ENCODE measurements at regions not wholly inside any gene's neighbourhood (a gene's known extent, or its start where the extent isn't known, plus 50 kb on each side); places are given as distances from the start of the nearest gene placed in this dataset.

- TF ChIP-seq, protein P1, sequence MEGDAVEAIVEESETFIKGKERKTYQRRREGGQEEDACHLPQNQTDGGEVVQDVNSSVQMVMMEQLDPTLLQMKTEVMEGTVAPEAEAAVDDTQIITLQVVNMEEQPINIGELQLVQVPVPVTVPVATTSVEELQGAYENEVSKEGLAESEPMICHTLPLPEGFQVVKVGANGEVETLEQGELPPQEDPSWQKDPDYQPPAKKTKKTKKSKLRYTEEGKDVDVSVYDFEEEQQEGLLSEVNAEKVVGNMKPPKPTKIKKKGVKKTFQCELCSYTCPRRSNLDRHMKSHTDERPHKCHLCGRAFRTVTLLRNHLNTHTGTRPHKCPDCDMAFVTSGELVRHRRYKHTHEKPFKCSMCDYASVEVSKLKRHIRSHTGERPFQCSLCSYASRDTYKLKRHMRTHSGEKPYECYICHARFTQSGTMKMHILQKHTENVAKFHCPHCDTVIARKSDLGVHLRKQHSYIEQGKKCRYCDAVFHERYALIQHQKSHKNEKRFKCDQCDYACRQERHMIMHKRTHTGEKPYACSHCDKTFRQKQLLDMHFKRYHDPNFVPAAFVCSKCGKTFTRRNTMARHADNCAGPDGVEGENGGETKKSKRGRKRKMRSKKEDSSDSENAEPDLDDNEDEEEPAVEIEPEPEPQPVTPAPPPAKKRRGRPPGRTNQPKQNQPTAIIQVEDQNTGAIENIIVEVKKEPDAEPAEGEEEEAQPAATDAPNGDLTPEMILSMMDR (IDR thresholded peaks at IDR 0.05): no peak
- no peak for TF ChIP-seq POLR2A (IDR thresholded peaks at IDR 0.05)
Measured at GRCh38 chr21:27690426-27690825, 723.5 kb upstream of the ADAMTS5 start.
